HG02759 (cell line): ENCODE measurements at regions not wholly inside any gene's neighbourhood (a gene's known extent, or its start where the extent isn't known, plus 50 kb on each side); places are given as distances from the start of the nearest gene placed in this dataset.

Experiments
- ATAC-seq: cut with Tn5 transposase; IDR thresholded peaks from one replicate; pipeline ENCODE4 v1.9.1; 2021; ENCODE audit warnings: mild to moderate bottlenecking, moderate library complexity; ENCODE audit not compliant: unreplicated experiment

DNA sequence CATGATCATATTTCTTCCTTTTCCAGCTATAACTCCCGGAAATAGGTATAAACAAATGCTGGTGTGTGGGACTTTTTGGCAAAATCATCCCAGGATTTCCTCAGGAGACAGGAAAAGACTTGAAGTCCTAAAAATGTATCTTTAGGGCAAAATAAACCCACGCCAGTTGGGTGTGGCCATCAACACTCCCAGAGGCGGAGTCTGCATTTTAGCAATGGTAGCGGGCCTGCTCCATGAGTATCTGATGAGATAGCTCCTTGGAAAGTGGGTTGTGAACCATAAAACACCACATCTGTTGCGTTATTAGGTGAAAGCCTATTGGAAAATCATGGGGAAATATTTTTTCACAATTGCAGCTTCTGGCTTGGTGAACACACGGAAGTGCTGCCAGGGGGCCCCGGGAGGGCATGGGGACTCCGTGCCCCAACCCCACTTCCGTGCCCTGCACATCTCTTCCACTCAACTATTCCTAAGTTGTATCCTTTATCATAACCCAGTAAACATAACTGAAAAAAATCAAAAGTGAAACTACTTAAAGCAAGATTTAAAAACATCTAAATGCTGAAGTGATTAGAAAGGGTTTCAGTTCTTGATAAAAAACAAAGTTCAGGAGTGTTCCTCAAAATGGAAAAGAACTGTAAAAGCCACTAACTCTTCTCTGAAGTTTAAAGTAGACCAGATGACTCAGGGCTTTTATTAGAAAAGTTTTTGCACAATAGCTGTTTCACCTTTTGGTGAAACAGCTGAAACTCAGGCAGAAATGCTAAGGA is 111.2 kb downstream of the LRRC70 start:
- ATAC-seq, result peak; percentile 47

DNA sequence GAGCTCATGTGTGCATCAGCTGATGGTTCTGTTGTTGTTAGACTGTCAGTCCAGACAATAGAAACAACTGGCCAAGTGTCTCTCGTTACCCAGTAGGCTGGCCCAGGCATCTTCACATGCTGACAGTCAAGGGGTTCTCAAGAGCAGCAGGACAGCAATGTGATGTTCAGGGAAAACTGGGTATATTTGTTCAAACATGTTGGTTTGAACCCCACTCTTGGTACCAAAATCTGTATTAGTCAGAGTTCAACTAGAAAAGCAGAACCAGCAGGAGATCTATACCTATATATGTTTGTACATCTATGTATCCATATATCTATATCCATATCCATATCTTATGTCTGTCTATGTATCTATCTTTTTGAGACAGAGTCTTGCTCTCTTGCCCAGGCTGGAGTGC is 108.1 kb downstream of the LRRC70 start:
- ATAC-seq, result no peak

DNA sequence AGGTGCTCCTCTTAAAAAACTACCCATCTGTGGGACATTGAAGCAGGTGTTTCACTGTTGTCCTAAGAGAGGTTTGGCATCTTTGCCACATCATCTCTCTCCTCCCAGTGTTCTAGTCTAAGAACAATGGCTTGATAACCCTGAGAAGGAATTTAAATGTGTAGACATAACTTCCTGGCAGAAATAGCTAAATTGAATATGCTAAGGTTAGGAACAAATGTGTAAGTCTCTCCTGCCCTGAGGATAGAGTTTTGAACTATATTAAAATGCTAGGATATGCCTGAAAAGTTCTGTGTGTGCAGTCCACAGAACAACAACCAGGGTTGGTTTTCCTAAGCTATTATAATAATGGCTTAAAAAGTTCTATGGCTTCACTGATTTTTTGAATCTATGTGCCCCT is 106.6 kb downstream of the LRRC70 start:
- no peak for ATAC-seq

DNA sequence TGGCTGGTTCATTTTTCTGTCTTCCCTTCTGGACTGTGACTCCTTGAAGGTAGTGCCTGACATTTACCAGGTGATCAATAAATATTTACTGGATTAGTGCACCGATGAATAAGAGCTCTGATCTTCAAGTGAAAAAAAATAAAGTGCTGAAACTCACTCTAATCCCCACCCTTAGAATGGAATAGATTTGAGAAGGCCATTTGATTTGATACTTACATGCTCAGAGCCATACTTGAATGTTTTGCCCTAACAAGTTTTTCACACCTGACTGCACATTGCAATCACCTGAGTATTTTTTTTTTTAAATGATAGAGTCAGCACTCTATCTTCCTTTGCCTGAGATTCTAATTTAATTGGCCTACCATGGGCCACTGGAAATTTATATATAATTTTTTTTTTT is 105.7 kb downstream of the LRRC70 start:
- no peak for ATAC-seq

DNA sequence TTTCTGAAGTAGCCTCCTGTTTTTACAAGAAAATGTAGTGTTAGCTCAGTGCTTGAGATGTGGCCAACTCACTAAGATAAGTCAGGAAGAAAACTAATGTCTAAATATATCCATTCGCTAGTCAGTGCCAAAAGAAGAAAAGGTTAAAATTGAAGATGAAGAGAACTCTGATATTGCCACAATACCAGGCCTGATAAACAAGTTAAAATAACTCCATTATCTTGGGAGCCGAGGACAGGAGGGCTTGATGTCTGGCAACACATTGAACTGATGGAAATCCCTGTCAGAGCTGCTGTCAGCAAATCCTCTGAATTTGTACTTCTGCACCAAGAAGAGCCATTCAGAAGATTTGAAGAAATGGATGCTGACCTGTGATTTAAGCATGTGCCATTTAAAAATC is 103.4 kb downstream of the LRRC70 start:
- no peak for ATAC-seq

DNA sequence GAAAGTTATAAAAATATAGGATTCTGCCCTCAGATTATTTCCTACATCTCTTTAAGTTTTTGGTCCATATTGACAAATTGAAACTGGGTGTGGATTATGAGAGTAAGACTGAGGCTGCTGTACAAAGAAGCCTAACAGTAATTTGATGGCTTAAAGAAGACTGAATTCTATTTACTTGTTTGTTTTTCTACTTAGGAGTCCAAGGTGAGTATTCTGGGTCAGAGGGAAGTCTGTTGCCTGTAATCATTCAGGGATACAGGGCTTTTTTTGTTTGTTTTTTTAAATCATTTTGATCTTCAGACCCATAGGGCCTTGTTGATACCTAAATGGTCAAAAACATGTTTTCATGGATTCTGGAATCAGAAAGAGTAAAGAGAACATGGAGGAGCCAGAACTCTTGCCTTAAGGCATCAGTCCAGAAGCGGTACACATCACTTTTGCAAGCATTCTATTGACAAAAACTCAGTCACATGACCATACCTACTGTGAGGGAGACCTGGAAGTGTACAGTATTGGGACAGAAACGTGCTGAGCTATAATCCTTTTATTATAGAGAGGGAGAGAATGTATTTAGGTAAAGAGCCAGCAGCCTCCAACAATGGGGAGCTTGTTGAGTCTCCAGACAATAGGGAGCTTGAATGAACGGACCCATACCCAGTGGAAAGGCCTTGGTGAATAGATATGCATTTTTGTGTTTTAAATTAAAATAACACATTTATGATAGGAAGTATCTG is 102.7 kb downstream of the LRRC70 start:
- ATAC-seq, result no peak

DNA sequence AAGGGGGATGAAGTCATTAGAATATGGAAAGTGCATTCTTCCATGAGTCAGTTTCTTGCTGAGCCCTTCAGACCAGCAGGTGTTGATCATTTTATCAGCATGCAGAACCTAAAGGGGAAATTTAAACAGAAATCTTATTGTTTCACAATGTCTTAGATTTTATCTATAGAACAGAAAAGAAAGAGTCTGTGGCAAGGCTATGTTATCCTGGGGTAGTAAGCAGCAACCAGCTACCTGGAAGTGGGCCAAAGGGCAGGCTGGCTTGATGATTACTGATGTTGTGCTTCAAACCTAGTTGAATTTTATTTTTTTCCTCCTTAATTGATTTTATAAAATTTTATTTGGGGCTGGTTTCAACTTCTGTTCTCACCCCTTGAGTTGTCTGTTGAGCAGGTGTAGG is 101.5 kb downstream of the LRRC70 start:
- ATAC-seq, result no peak
